Activated naive CD4-positive, alpha-beta T cell (primary cell): ENCODE measurements at regions not wholly inside any gene's neighbourhood (a gene's known extent, or its start where the extent isn't known, plus 50 kb on each side); places are given as distances from the start of the nearest gene placed in this dataset.
"Not testable (repeated sequence)": the region's sequence is repeated elsewhere in the genome, so short reads cannot be mapped to it uniquely, and the experiment has no call there.

Source experiments
- DNase-seq, 4 experiments: peaks; one replicate each; lab custom pipeline; 2025; lab: John Stamatoyannopoulos, UW

DNA sequence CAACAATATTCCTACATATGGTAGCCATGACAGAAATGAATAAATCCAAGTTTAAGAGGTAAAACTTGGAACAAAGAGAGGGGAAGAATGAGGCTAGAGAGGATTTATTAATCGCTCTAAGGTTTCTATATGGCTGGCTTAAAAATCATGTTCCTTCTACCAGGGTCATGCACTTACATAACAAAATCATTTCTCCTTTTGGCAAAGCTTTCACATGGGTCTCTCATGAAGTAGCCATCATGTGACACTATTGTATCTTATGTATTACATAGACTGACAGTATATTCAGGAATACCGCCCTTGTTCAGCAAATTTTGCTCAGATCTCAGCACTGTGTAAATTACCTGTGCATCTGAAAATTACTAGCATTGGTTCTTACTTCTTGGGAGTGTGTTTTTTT is 1554.5 kb upstream of the SLC39A10 start:
- no peak for DNase-seq

DNA sequence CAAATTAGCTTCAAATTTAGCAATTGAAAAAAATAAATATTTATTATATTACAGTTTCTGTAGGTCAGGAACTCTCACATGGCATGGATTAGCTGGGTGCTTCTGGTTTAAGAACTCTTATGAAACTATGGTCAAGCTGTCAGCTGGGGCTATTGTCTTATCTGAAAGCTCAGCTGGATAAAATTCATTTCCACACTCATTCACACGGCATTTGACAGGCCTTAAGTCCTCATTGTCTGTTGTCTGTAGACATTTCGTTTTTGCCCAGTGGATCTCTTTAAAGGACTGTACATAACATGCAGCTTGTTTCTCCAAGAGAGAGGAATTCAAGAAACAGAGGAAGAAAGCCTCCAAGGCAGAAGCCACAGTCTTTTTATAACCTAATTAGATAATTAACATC is 1556.8 kb upstream of the SLC39A10 start:
- no peak for DNase-seq

DNA sequence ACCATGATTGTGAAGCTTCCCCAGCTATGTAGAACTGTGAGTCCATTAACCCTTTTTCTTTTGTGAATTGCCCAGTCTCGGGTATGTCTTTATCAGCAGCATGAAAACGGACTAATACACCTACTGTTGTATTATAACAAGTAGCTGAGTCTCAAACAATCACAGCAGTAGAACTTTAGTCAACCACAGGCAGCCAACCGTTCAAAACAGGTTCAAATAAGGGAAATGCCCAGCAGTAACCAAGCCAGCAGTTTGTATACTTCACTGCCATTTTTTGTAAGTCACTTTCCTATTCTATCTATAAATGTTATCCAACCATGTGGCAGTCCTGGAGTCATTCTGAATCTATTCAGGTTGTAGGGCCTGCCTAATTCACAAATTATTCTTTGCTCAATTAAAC is 1560.6 kb upstream of the SLC39A10 start:
- no peak for DNase-seq

DNA sequence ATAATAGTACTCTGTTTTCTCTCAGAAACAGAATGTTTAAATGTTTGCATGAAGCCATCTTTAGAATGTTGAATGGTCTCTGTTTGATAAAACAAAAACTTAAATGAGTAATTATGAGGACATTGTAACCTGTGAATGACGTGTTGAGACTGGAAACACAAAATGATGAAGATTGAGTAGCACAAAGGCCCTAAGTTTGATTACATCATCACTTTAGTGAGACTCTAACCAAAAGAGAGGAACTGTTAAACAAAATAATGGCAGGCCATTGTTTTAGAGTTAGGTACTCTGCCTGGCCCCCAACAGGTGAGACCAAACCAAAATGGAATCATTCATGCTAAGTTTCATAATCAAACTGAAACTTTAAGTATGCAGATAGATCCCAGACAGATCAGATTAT is 1561.7 kb upstream of the SLC39A10 start:
- no peak for DNase-seq

DNA sequence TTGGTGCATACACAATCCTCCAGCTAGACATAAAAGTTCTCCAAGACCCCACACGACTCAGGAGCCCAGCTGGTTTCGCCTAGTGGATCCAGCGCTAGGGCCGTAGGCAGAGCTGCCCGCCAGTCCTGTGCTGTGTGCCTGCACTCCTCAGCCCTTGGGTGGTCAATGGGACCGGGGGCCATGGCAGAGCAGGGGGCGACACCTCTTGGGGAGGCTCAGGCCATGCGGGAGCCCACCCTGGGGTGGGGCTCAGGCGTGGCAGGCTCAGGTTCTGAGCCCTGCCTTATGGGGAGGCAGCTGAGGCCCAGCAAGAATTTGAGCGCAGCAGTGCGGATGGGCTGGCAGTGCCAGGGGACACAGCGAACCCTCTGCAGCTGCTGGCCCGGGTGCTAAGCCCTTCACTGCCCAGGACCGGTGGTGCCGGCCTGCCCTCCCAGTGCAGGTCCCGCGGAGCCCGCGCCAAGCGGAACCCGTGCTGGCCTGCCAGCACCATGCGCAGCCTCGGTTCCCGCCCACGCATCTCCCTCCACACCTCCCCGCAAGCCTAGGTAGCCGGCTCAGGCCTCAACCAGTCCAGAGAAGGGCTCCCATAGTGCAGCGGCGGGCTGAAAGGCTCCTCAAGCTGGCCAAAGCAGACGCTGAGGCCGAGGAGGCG is 1566.6 kb upstream of the SLC39A10 start:
- no peak for DNase-seq

DNA sequence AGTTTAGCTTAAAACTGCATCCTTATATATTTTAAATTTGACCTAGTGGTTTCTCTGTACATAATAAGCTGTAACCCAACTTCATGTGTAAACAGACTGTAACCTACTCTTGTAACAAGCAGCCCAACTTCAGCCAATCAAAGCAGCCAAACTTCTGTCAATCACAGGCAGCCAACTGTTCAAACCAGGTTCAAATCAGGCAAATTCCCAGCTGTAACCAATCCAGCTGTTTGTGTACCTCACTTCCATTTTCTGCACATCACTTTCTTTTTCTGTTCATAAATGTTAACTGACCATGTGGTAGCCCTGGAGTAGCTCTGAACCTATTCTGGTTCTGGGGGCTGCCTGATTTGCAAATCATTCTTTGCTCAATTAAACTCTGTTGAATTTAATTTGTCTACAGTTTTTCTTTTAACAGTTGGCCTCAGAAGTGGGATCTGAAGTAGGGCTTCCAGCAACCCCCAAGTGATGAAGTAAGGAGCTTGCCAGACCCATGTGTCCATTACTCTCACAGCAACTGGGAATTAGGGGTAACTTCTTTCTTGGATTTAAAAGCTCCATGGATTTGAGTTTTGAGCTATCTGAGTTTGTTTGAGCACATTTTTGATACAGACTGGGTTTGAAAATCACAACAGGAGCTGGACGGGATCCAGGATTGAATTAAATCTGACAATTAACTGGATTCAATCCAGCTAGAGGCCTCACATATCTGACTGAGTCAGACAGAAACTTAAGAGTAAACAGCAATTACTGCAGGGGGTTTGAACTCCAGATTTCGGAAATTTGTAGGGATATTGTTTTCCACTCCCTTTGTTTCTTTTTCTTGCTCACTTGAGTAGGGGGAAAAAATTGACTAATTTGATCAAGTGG is 1569.7 kb upstream of the SLC39A10 start:
- no peak for DNase-seq

DNA sequence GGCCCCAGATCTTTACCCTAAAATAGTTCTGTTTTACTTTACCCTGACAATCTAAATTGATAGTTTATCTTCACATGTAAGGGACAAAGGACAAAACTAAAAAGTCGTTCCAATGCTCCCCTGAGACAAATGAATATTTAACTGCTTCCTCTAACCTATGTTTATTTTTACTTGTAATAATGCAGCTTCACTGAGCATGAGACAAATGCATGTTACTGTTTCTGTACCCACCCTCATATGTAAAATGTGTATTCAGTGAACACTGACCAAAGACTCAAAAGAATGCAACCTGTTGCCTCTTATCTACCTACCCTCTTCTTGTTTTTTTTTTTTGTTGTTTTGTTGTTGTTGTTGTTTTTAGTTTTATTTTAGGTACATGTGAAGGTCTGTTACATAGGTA is 1570.9 kb upstream of the SLC39A10 start:
- DNase-seq: no peak

DNA sequence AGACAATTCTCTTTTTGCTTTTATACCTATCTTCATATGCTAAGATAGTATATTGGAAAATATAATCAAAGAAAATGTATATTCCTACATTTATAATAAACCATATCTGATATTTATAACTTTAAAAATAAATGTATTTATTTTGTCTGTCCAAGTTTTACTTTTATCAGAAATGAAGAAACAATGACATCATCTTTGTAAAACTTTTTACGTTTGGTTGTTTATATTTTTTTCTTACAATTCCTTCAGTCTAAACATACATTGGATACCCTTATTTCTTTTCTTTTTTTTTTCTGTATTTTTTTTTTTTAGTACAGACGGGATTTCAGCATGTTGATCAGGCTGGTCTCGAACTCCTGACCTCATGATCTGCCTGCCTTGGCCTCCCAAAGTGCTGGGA is 1577.0 kb upstream of the SLC39A10 start:
- DNase-seq: no peak

DNA sequence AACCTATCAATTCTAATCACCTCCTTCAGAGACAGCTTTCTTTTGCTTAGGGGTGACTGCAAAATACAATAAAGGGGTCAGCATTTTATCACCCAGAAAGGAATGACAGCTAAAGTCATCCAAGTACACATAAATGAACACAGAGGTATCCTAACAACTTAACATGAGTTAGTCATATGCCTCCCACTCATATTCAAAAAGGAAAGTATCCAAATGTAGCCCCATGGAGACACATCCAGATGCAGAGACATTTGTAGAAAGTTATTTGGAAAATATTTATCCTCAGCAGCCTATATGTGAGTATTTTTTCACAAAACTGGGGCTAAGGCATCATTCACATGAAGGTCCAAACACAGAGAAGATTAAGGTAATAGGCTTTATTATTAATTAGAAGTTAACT is 1579.7 kb upstream of the SLC39A10 start:
- no peak for DNase-seq

DNA sequence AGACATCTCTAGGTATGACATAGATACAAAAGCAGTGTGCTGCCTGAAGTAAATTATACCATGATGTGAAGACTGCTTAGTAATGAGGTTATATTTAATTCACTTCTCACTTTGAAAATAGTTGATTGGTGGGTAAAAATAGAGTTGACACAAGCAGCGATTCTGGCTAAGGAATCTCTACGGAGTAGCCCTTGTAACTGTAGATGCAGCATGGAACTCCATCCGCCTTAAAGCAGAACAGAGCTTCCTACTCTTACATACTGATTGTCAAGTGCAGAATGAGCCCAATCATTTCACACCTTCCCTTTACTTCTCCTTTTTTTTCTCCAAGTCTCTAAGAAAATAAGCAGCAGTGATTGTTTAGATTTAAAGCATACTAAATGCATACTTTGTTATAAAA is 1594.6 kb upstream of the SLC39A10 start:
- DNase-seq: no peak

DNA sequence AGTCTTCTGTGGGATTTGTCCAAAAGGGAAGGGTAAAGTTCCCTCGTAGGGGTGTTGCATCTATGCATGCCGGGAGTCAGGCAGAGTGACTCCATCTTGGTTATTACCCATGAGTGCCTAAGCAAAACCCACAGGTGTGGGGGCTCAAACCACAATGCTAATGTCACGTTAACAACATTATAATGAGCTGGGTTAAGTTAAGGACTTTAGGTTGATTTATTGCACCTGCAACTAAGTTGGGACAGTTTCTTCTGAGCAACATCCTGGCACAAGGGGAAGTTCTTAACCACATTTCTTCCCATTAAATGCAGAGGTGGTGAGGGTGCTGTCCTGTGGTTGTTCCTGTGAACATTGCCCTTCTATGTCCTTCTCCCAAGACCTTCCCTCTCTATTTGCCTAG is 1596.8 kb upstream of the SLC39A10 start:
- DNase-seq: no peak

DNA sequence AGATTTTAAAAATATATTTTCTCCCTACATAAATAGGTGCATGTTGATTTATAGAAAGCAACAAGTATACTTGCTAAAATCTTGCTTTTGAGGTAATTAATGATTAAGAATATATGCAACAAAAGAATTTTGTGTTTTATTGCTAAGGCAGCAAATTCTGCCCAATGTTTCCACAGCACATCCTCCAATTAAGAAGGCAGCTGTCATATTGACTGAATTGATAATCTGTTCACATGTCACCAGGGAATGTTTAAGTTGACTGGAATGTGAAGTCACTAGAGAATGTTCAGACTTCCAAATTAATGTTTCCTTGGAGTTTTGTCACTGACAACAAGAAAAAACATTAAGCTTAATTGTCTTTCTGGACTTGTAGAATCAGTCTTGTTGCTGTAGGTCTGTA is 1602.7 kb upstream of the SLC39A10 start:
- DNase-seq: no peak

DNA sequence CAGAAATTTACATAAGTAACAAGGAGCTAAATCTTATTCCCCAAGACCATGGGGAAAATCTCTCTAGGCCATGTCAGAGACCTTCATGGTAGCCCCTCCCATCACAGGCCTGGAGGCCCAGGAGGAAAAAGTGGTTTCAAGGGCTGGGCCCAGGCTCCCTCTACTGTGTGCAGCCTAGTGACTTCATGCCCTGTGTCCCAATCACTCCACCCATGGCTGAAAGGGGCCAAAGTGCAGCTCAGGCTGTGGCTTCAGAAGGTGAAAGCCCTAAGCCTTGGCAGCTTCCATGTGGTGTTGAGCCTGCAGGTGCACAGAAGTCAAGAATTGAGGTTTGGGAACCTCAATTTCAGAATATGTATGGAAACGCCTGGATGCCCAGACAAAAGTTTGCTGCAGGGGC is 1612.7 kb upstream of the SLC39A10 start:
- no peak for DNase-seq

DNA sequence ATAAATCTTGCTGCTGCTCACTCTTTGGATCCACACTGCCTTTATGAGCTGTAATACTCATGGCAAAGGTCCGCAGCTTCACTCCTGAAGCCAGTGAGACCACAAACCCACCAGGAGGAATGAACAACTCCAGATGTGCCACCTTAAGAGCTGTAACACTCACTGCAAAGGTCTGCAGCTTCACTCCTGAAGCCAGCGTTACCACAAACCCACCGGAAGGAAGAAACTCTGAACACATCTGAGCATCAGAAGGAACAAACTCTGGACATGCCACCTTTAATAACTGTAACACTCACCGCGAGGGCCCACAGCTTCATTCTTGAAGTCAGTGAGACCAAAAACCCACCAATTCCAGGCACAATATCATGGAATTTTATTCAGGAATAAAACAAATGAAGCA is 1635.9 kb upstream of the SLC39A10 start:
- DNase-seq: not testable (repeated sequence)

DNA sequence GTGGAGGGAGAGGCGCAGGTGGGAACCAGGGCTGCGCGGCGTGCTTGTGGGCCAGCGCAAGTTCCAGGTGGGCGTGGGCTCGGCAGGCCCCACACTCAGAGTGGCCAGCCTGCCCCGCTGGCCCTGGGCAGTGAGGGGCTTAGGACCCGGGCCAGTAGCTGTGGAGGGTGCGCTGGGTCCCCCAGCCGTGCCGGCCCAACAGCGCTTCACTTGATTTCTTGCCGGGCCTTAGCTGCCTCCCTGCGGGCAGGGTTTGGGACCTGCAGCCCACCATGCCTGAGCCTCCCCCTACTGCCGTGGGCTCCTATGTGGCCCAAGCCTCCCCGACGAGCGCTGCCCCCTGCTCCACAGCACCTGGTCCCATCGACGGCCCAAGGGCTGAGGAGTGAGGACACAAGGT is 1636.9 kb upstream of the SLC39A10 start:
- no peak for DNase-seq

DNA sequence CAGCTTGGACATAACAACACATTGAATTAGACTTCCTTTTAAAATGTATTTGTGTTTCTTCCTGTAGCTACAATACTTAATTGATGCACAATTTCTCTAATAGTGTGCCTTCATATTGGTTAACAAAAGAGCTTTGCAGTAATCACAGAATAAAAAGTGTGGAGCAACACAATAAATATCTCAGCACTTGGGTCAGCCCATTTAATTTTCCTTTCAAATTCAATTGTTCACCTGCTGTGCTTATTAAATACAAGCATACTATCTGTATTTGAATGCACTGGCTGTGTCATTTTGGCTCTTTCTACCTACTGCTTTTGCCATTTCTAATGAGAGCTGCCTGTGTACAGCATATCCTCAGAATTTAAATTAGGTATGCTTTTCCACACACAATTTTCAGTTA is 1641.3 kb upstream of the SLC39A10 start:
- DNase-seq: no peak

DNA sequence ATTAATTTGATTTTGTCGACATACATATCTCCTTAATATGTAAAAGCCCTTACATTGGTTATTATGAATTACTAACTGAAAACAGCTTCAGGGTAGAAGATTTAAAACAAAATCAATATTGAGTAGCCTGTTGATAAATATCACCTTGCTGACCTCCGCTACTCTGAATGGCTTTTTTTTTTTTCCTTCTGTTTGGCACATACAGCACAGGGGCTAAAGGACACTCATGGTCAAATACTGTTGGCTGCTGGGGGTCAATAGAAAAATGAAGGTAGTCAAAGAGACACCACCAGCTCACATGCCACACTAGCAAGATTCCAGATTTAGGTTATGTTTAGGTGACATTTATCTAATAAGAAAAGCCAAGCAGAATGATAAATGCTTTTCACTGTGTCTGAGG is 1642.4 kb upstream of the SLC39A10 start:
- DNase-seq: no peak

DNA sequence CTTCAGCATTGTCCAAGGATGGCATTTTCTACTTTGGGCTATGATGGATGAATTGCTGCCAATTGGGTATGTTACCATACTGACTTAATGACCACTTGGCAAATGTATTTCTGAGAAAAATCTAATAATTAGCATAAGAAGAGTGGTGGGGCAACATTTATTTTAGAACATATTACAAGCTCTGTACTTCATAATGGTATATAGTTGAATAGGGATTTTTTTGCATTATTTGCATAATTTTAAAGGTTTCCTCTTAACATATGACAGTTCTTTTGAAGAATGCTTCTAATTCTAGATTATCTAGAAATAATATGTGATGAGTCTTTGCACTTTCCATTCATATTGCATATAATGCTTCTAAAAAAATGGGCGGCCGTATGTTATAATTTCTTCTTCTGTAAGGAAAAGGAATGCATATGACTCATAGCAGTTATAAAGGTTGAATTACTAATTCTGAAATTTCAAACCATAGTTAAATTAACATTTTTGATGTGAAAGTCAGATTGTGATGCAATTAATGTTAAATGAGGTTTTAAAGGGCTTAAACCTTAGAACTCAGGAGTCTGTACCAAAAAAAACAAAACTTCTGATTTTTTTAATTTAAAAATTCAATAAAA is 1652.3 kb upstream of the SLC39A10 start:
- no peak for DNase-seq

DNA sequence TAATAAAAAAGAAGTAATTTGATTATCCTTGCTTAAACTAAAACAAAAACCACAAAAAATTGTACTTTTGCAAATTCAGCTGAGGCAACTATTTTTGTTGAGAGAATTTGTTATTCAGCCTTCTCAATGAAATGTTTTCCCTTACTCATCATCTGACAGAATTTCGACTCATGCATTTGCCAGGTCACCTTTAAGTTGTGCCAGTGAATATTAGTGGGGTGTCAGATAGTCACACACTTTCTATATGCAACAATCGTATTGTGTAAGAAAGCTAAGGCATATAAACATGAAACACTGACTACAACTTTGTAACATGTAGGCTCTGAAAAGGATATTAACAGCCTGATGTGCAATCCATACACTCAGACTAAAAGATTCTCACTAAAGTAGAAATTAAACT is 1653.1 kb upstream of the SLC39A10 start:
- no peak for DNase-seq

DNA sequence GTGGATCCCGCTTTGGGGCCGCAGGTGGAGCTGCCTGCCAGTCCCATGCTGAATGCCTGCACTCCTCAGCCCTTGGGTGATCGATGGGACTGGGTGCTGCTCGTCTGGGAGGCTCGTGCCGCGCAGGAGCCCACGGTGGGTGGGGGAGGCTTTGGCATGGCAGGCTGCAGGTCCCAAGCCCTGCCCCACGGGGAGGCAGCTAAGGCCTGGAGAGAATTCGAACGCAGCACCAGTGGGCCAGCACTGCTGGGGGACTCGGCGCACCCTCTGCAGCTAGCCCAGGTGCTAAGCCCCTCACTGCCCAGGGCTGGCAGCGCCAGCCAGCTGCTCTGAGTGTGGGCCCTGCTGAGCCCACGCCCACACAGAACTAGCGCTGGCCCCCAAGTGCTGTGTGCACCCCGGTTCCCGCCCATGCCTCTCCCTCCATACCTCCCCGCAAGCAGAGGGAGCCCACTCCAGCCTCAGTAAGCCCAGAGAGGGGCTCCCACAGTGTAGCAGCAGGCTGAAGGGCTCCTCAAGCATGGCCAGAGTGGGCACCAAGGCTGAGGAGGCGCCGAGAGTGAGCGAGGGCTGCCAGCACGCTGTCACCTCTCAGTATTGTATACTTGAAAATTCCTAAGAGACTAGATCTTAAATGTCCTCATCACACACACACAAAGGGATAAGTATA is 1654.2 kb upstream of the SLC39A10 start:
- DNase-seq: no peak

DNA sequence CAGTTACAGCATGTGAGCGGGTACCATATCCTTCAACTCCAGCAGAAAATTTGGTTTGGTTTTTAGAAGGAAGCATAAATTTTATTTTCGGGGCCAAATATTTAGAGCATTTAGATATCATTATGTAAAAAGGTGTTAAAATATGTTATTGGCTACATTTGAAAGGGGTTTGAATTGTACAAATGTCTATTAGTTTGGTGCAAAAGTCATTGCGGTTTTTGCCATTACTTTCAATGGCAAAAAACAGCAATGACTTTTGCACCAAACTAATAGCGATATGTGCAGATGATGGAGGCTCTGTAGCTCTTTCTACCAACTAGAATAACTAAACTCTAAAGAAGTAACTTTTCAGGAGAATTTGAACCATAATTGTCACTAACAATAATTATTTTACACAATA is 1666.2 kb upstream of the SLC39A10 start:
- DNase-seq: no peak

DNA sequence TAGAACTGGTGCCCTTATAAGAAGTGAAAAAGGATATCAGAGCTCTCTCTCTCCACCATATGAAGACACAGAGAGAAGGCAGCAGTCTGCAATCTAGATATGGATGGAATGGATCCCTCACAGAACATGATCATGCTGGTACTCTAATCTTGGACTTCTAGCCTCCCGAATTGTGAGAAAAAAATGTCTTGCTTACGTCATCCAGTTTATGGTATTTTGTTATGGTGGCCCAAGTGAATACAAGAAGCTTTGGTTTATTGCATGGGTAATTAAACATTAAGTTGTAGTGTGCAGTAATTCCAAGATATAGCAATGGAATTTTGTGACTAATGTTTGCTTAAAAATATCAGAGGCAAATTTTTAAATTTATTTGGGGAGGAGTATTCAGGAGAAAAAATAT is 1667.4 kb upstream of the SLC39A10 start:
- DNase-seq: no peak

DNA sequence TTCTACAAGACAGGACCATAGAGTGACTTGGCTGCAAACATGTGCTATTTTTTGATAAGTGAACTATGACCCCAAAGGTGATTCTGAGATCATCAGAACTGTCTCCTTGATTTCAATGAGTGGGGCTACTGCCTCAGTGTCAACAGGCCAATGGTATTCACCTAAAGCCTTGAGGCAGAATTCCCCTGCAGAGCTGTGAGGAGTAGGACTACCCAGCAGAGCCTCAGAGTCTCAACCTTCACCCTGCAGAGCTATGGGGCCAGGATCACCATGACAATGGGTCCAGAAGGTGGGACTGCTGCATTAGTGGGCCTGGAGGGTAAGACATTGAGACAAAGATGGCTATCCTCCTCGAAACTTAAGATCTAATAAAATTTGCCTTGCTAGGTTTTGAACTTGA is 1668.2 kb upstream of the SLC39A10 start:
- no peak for DNase-seq
